Lower lobe of right lung (tissue), 2 donors: ENCODE measurements at regions not wholly inside any gene's neighbourhood (a gene's known extent, or its start where the extent isn't known, plus 50 kb on each side); places are given as distances from the start of the nearest gene placed in this dataset.
"Not testable (repeated sequence)": the region's sequence is repeated elsewhere in the genome, so short reads cannot be mapped to it uniquely, and the experiment has no call there.

Experiments
- ATAC-seq, 2 donors: fragments of 200-7000 bp; cut with Tn5 transposase; one replicate each; pipeline ENCODE4 v1.9.1; 2020 to 2022; ENCODE audit warnings: mild to moderate bottlenecking in 2 of 2, moderate library complexity in 2 of 2
- DNase-seq: peaks from one replicate; pipeline ENCODE4 v3.0.0-alpha.2; 2020
- H3K27ac ChIP-seq: fragments of 200-600 bp; one replicate; pipeline ENCODE4 v1.8.0; 2022
- H3K27me3 ChIP-seq: fragments of 200-600 bp; one replicate; pipeline ENCODE4 v1.8.0; 2022; ENCODE audit warnings: low read depth
- H3K36me3 ChIP-seq: fragments of 200-600 bp; one replicate; pipeline ENCODE4 v1.8.0; 2022; ENCODE audit warnings: mild to moderate bottlenecking
- H3K4me1 ChIP-seq: fragments of 200-600 bp; one replicate; pipeline ENCODE4 v1.8.0; 2022
- H3K4me3 ChIP-seq: fragments of 200-600 bp; one replicate; pipeline ENCODE4 v1.8.0; 2022; ENCODE audit warnings: mild to moderate bottlenecking
- H3K9me3 ChIP-seq: fragments of 200-600 bp; one replicate; pipeline ENCODE4 v1.8.0; 2022
- CTCF ChIP-seq: fragments of 200-600 bp; IDR thresholded peaks from one replicate; pipeline ENCODE4 v1.8.0; 2022; ENCODE audit warnings: antibody characterized with exemption, mild to moderate bottlenecking
- intact Hi-C: fragments of 100-400 bp; cut with DNase I; formaldehyde crosslinking; loops from one replicate; pipeline ENCODE4 v1.11.0; 2022
- donor health status: DM: no; HTN: yes; CAD: no; lungs with severe emphysema.

- Histone ChIP-seq H3K9me3 (no peaks in the 10 kb centered on the region), H3K27ac (no peak overlapping the region), H3K4me3 (no peak overlapping the region), H3K36me3 (no peaks in the 10 kb centered on the region), H3K27me3 (peaks cover 3% of the 10 kb centered on the region), H3K4me1 (no peaks in the 10 kb centered on the region)
- intact Hi-C loops, result no loop called here
- DNase-seq (no peak), ATAC-seq (no peak)
- no peak for TF ChIP-seq CTCF
Measured at GRCh38 chr3:13139471-13140065, 66.3 kb upstream of the IQSEC1 start.

DNA sequence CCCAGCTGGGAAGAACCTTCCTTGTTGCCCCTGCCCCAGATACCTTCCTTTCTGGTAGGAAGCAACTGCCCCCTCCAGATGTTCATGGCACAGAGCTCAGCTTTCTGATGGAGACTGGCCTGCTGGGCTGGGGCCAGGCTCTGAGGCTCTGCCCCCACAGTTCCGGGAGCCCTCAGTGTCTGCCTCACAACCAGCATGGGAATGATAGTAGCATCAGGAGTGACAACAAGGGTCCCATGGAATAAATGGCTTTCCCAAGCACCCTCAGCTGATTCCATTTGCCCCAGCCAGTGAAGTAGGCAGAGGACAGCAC, 65.6 kb upstream of the IQSEC1 start:
- no peak for DNase-seq
- Histone ChIP-seq H3K27ac (no peak overlapping the region), H3K27me3 (peaks cover 3% of the 10 kb centered on the region), H3K4me1 (no peaks in the 10 kb centered on the region), H3K9me3 (no peaks in the 10 kb centered on the region), H3K4me3 (no peak overlapping the region), H3K36me3 (no peaks in the 10 kb centered on the region)
- no peak for TF ChIP-seq CTCF
- no peak for ATAC-seq
- intact Hi-C loops, result no loop called here

DNA sequence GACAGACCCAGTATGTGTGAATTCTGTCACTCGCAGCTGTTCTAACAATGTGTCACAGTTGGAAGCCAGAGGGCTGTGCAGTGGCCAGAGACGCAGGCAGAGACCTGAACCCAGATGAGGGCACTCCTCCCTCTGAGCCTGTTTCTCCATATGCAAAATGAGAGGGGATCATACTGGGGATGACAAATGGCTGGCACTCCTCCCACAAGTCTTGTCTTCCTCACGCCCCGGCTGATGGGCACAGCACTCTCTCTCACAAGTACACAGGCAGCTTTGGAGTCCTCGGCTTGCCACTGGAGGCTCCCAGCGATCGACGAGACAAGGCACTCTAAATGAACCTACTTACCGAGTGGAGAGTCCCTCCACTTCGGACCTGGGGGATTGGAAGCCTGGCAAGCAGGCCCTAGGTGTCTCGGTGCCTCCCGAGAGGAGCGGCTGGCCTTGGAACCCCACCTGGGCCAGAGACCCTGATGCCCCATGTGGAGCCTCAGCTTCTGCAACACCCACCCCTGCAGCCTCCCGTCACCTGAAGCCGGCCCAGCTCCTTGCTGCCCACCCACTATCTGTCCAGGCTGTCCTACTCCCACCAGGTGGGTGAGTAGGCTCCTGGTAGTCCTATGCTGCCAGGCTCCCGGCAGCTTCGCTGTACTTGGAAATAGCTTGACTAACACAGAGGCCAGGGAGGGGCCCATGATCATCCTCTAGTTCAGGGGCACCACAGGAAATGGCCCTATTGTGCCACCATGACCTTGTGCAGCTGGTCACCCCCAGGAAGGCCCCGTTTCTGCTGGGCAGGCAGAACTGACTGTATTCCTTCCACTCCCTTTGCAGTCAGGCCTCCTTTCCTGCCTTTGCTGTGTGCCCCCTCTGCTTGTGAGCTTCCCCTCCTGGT, 65.0 kb upstream of the IQSEC1 start:
- H3K36me3 ChIP-seq, result no peaks in the 10 kb centered on the region
- no peaks in the 10 kb centered on the region for H3K4me1 ChIP-seq
- no peak for ATAC-seq
- TF ChIP-seq CTCF, result no peak
- H3K9me3 ChIP-seq, result no peaks in the 10 kb centered on the region
- H3K4me3 ChIP-seq, result no peak overlapping the region
- H3K27ac ChIP-seq, result no peak overlapping the region
- intact Hi-C loops, result no loop called here
- peaks cover 3% of the 10 kb centered on the region for H3K27me3 ChIP-seq
- DNase-seq, result peak; percentile 20

DNA sequence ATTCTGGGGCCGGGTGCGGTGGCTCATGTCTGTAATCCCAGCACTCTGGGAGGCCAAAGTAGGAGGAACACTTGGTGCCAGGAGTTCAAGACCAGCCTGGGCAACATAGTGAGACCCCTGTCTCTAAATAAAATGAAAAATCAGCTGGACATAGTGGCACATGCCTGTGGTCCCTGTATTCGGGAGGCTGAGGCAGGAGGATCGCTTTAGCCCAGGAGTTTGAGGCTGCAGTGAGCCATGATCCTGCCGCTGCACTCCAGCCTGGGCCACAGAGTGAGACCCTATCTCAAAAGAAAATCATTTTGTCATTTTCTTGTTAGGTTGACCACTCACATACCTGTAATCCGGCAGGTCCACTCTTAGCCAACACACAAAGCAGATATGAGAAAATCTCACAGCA, 63.6 kb upstream of the IQSEC1 start:
- H3K36me3 ChIP-seq, H3K4me1 ChIP-seq, H3K27me3 ChIP-seq, ATAC-seq, H3K4me3 ChIP-seq, H3K9me3 ChIP-seq, intact Hi-C loops, H3K27ac ChIP-seq: not testable (repeated sequence)
- DNase-seq, result peak; percentile 2

DNA sequence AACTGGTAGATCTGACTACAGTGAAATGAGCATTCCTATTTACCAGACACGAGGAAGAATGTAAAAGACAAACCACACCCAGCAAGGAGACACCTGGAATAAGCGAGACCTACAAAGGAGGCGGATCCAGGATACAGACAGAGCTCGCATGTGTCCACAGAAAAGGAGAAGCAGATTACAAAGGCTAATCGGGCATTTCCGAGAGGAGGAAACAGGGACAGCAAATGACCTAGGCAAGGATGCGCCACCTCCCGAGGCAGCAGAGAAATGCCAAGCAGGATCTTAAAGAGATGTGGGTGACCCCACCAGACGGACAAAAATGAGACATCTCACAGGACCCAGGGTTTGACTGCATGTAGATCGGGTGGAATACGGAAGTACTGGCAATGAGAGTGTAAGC, 63.2 kb upstream of the IQSEC1 start:
- Histone ChIP-seq H3K36me3 (no peaks in the 10 kb centered on the region), H3K4me1 (no peaks in the 10 kb centered on the region), H3K27ac (no peak overlapping the region), H3K4me3 (no peak overlapping the region), H3K9me3 (no peaks in the 10 kb centered on the region), H3K27me3 (no peaks in the 10 kb centered on the region)
- no peak for ATAC-seq
- intact Hi-C loops, result no loop called here
- DNase-seq, result peak; percentile 7
- no peak for TF ChIP-seq CTCF

DNA sequence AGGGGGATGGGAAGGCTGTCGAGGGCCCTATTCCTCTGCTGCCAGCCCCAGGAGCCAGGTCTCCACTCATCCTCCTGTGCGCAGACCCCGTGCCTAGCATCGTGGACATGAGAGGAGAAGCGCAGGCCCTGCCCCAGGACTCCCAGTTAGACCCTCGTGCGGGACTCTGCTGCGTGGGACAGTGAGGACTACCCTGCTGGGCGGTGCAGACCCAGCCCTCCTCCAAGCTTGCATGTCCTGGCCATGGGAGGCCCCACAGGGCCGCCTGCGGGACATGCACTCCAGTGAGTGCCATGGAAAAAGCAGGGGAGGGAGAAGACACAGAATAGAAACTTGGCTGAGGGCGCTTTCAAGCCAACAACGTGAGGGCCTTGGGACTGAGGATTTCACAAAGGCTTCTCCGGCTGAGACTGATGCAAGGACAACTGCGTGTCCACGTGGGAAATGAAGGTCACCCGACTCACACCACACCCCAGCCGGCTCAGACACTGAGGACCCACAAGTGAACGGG, 62.6 kb upstream of the IQSEC1 start:
- intact Hi-C loops, result no loop called here
- no peak for TF ChIP-seq CTCF
- ATAC-seq (no peak), DNase-seq (peak; percentile 36)
- H3K27me3 ChIP-seq, result no peaks in the 10 kb centered on the region
- H3K4me1 ChIP-seq, result no peaks in the 10 kb centered on the region
- H3K27ac ChIP-seq, result no peak overlapping the region
- no peaks in the 10 kb centered on the region for H3K9me3 ChIP-seq
- H3K36me3 ChIP-seq, result no peaks in the 10 kb centered on the region
- no peak overlapping the region for H3K4me3 ChIP-seq
